ENCODE measurements at regions not wholly inside any gene's neighbourhood (a gene's known extent, or its start where the extent isn't known, plus 50 kb on each side); places are given as distances from the start of the nearest gene placed in this dataset.

DNA sequence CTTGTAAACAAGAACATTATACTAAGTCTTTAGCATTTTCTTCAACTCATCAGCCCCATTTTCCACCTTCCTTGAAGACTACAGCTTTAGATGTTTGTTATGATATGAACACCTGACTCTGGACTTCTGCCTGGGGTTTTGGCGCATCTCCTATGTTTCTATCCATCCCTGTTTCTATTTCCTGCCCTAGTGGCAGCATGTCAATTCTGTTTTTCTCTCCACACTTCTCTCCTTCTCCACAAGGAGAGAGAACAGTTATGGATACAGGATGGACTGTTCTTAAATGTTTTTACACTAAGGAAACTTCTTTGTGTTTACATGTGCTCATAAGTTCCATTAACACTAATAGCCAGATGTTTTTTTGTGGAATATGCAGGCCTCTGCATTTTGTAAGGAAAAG is 423.3 kb upstream of the IL12A start:
- TF ChIP-seq FOXJ3 (CRISPR knock-in tag; IDR thresholded peaks at IDR 0.05), result no peak
- TF ChIP-seq CTCF (IDR thresholded peaks at IDR 0.05), result no peak
- TF ChIP-seq POLR2AphosphoS5 (IDR thresholded peaks at IDR 0.05; ENCODE audit: low read depth, low read length), result no peak
- TF ChIP-seq RAD21 (IDR thresholded peaks at IDR 0.05; ENCODE audit: low read length), result no peak
